ENCODE measurements at regions not wholly inside any gene's neighbourhood (a gene's known extent, or its start where the extent isn't known, plus 50 kb on each side); places are given as distances from the start of the nearest gene placed in this dataset.

GRCh38 chr7:25512061-25512687, 283.9 kb upstream of the NPVF start:
- ATAC-seq (no peak), DNase-seq (ENCODE audit: low spot score in 2 of 2) (no peak)
- H3K9me3 Mint-ChIP-seq, result no peaks in the 10 kb centered on the region
- H3K27ac Mint-ChIP-seq, result no peak overlapping the region
- no peak overlapping the region for H3K4me3 Mint-ChIP-seq
- no peaks in the 10 kb centered on the region for H3K36me3 Mint-ChIP-seq
- H3K4me1 Mint-ChIP-seq, result no peaks in the 10 kb centered on the region

GRCh38 chr7:25515633-25516275, 287.5 kb upstream of the NPVF start:
- H3K4me3 Mint-ChIP-seq, result no peak overlapping the region
- H3K36me3 Mint-ChIP-seq, result no peaks in the 10 kb centered on the region
- ATAC-seq, result no peak
- H3K9me3 Mint-ChIP-seq, result no peaks in the 10 kb centered on the region
- DNase-seq (ENCODE audit: low spot score in 2 of 2), result no peak
- H3K4me1 Mint-ChIP-seq, result no peaks in the 10 kb centered on the region
- no peak overlapping the region for H3K27ac Mint-ChIP-seq

- ATAC-seq (no peak), DNase-seq (ENCODE audit: low spot score in 2 of 2) (no peak)
- H3K27ac Mint-ChIP-seq, result no peak overlapping the region
- H3K36me3 Mint-ChIP-seq, result no peaks in the 10 kb centered on the region
- H3K4me1 Mint-ChIP-seq, result no peaks in the 10 kb centered on the region
- H3K9me3 Mint-ChIP-seq, result no peaks in the 10 kb centered on the region
- H3K4me3 Mint-ChIP-seq, result no peak overlapping the region
These were observed 289.6 kb upstream of the NPVF start for GRCh38 chr7:25517906-25518305.

GRCh38 chr7:25520017-25520416, 291.7 kb upstream of the NPVF start:
- Mint-ChIP-seq H3K27ac (no peak overlapping the region), H3K4me3 (no peak overlapping the region), H3K4me1 (no peaks in the 10 kb centered on the region), H3K36me3 (no peaks in the 10 kb centered on the region), H3K9me3 (no peaks in the 10 kb centered on the region)
- ATAC-seq (no peak), DNase-seq (ENCODE audit: low spot score in 2 of 2) (no peak)

- Mint-ChIP-seq H3K27ac (no peak overlapping the region), H3K4me1 (no peaks in the 10 kb centered on the region), H3K36me3 (no peaks in the 10 kb centered on the region), H3K9me3 (no peaks in the 10 kb centered on the region), H3K4me3 (no peak overlapping the region)
- no peak for ATAC-seq
- no peak for DNase-seq (ENCODE audit: low spot score in 2 of 2)
These were observed 292.2 kb upstream of the NPVF start for GRCh38 chr7:25520516-25520915.

GRCh38 chr7:25521236-25521635, 292.9 kb upstream of the NPVF start:
- no peaks in the 10 kb centered on the region for H3K36me3 Mint-ChIP-seq
- H3K27ac Mint-ChIP-seq, result no peak overlapping the region
- DNase-seq (ENCODE audit: low spot score in 2 of 2) (no peak), ATAC-seq (no peak)
- H3K9me3 Mint-ChIP-seq, result no peaks in the 10 kb centered on the region
- H3K4me1 Mint-ChIP-seq, result no peaks in the 10 kb centered on the region
- no peak overlapping the region for H3K4me3 Mint-ChIP-seq

GRCh38 chr7:25522727-25523126, 294.4 kb upstream of the NPVF start:
- Mint-ChIP-seq H3K27ac (no peak overlapping the region), H3K9me3 (no peaks in the 10 kb centered on the region), H3K4me1 (no peaks in the 10 kb centered on the region), H3K36me3 (no peaks in the 10 kb centered on the region), H3K4me3 (no peak overlapping the region)
- DNase-seq (ENCODE audit: low spot score in 2 of 2), result no peak
- no peak for ATAC-seq

GRCh38 chr7:25527665-25528170, 299.4 kb upstream of the NPVF start:
- no peaks in the 10 kb centered on the region for H3K9me3 Mint-ChIP-seq
- H3K4me3 Mint-ChIP-seq, result no peak overlapping the region
- DNase-seq (ENCODE audit: low spot score in 2 of 2) (no peak), ATAC-seq (no peak)
- H3K27ac Mint-ChIP-seq, result no peak overlapping the region
- no peaks in the 10 kb centered on the region for H3K4me1 Mint-ChIP-seq
- no peaks in the 10 kb centered on the region for H3K36me3 Mint-ChIP-seq

GRCh38 chr7:25529320-25529719, 301.0 kb upstream of the NPVF start:
- Mint-ChIP-seq H3K36me3 (no peaks in the 10 kb centered on the region), H3K27ac (no peak overlapping the region), H3K4me3 (no peak overlapping the region), H3K4me1 (no peaks in the 10 kb centered on the region), H3K9me3 (no peaks in the 10 kb centered on the region)
- ATAC-seq (no peak), DNase-seq (ENCODE audit: low spot score in 2 of 2) (no peak)

- Mint-ChIP-seq H3K27ac (no peak overlapping the region), H3K36me3 (no peaks in the 10 kb centered on the region), H3K4me1 (no peaks in the 10 kb centered on the region), H3K9me3 (no peaks in the 10 kb centered on the region), H3K4me3 (no peak overlapping the region)
- ATAC-seq, result no peak
- DNase-seq (ENCODE audit: low spot score in 2 of 2), result no peak
These were observed 308.6 kb upstream of the NPVF start for GRCh38 chr7:25536851-25537250.

GRCh38 chr7:25537662-25538375, 309.5 kb upstream of the NPVF start:
- no peaks in the 10 kb centered on the region for H3K36me3 Mint-ChIP-seq
- no peak for DNase-seq (ENCODE audit: low spot score in 2 of 2)
- no peak for ATAC-seq
- no peaks in the 10 kb centered on the region for H3K9me3 Mint-ChIP-seq
- H3K4me3 Mint-ChIP-seq, result no peak overlapping the region
- no peak overlapping the region for H3K27ac Mint-ChIP-seq
- H3K4me1 Mint-ChIP-seq, result no peaks in the 10 kb centered on the region

- no peak for DNase-seq (ENCODE audit: low spot score in 2 of 2)
- no peak overlapping the region for H3K27ac Mint-ChIP-seq
- H3K4me1 Mint-ChIP-seq, result no peaks in the 10 kb centered on the region
- H3K4me3 Mint-ChIP-seq, result no peak overlapping the region
- no peaks in the 10 kb centered on the region for H3K9me3 Mint-ChIP-seq
- no peak for ATAC-seq
- no peaks in the 10 kb centered on the region for H3K36me3 Mint-ChIP-seq
These were observed 313.0 kb upstream of the NPVF start for GRCh38 chr7:25541094-25541821.

- Mint-ChIP-seq H3K4me1 (no peaks in the 10 kb centered on the region), H3K9me3 (no peaks in the 10 kb centered on the region), H3K27ac (no peak overlapping the region), H3K4me3 (no peak overlapping the region), H3K36me3 (no peaks in the 10 kb centered on the region)
- ATAC-seq (no peak), DNase-seq (ENCODE audit: low spot score in 2 of 2) (no peak)
These were observed 313.6 kb upstream of the NPVF start for GRCh38 chr7:25541877-25542276.

- no peaks in the 10 kb centered on the region for H3K9me3 Mint-ChIP-seq
- H3K4me1 Mint-ChIP-seq, result no peaks in the 10 kb centered on the region
- no peak overlapping the region for H3K27ac Mint-ChIP-seq
- DNase-seq (ENCODE audit: low spot score in 2 of 2) (no peak), ATAC-seq (no peak)
- H3K36me3 Mint-ChIP-seq, result no peaks in the 10 kb centered on the region
- H3K4me3 Mint-ChIP-seq, result no peak overlapping the region
These were observed 314.9 kb upstream of the NPVF start for GRCh38 chr7:25543210-25543609.

- no peaks in the 10 kb centered on the region for H3K4me1 Mint-ChIP-seq
- H3K4me3 Mint-ChIP-seq, result no peak overlapping the region
- no peak for ATAC-seq
- H3K9me3 Mint-ChIP-seq, result no peaks in the 10 kb centered on the region
- no peak overlapping the region for H3K27ac Mint-ChIP-seq
- H3K36me3 Mint-ChIP-seq, result no peaks in the 10 kb centered on the region
- no peak for DNase-seq (ENCODE audit: low spot score in 2 of 2)
These were observed 315.5 kb upstream of the NPVF start for GRCh38 chr7:25543798-25544197.
